Gastrocnemius medialis (tissue), 4 donors: ENCODE measurements at regions not wholly inside any gene's neighbourhood (a gene's known extent, or its start where the extent isn't known, plus 50 kb on each side); places are given as distances from the start of the nearest gene placed in this dataset.

Experiments used
- ATAC-seq, 2 donors: fragments of 150-250 bp; one replicate each; pipeline ENCODE4 v1.9.1; 2016
- DNase-seq, 2 donors: peaks; one replicate each; pipeline ENCODE4 v3.0.0-alpha.2; 2019
- H3K27ac ChIP-seq, 4 donors: fragments of 200-600 bp; sonication (generic); 1 replicate in 1 of 4; 2 replicates in 3 of 4; pipeline ENCODE4 v1.5.1; 2016 to 2018; ENCODE audit warnings: mild to moderate bottlenecking in 2 of 4, moderate library complexity in 1 of 4
- H3K27me3 ChIP-seq, 3 donors: fragments of 200-600 bp; sonication (generic) in 2 of 3; 1 replicate in 1 of 3; 2 replicates in 2 of 3; pipeline versions ENCODE4 v1.5.1 to v1.6.0; 2016 to 2019; ENCODE audit warnings: mild to moderate bottlenecking in 1 of 3, moderate library complexity in 1 of 3
- H3K36me3 ChIP-seq, 2 donors: fragments of 200-600 bp; sonication (generic) in 1 of 2; one replicate each; pipeline ENCODE4 v1.5.1; 2017 to 2018
- H3K4me1 ChIP-seq, 2 donors: fragments of 200-600 bp; sonication (generic) in 1 of 2; one replicate each; pipeline ENCODE4 v1.5.1; 2016 to 2017; ENCODE audit warnings: mild to moderate bottlenecking in 2 of 2
- H3K4me3 ChIP-seq, 4 donors: fragments of 200-600 bp; sonication (generic) in 3 of 4; 1 replicate in 1 of 4; 2 replicates in 3 of 4; pipeline ENCODE4 v1.5.1; 2016 to 2019; ENCODE audit warnings: mild to moderate bottlenecking in 2 of 4
- H3K9me3 ChIP-seq, 3 donors: fragments of 200-600 bp; sonication (generic) in 2 of 3; 1 replicate in 1 of 3; 2 replicates in 2 of 3; pipeline ENCODE4 v1.5.1; 2016 to 2019
- POLR2A ChIP-seq, 2 donors: fragments of 450-650 bp; IDR thresholded peaks; one replicate each; pipeline ENCODE4 v1.6.1; 2017; ENCODE audit warnings: antibody characterized with exemption in 2 of 2, mild to moderate bottlenecking in 2 of 2, moderate library complexity in 2 of 2
- in situ Hi-C, 4 donors: fragments of 200-750 bp; cut with MboI; loops; one replicate each; pipeline versions ENCODE4 v1.15.0 to v1.8.0; 2017; ENCODE audit warnings: low sequenced_read_pairs in 4 of 4
- intact Hi-C: fragments of 100-400 bp; cut with DNase I; formaldehyde crosslinking; loops from one replicate; pipeline ENCODE4 v1.15.1; 2023; ENCODE audit warnings: low total_unique reads
- TF ChIP-seq, protein P1 (sequence below), 5 experiments: fragments of 450-650 bp in 3 of 5; fragments of 200-600 bp in 2 of 5; sonication (generic) in 2 of 5; IDR thresholded peaks in 4 of 5; conservative IDR thresholded peaks in 1 of 5; 1 replicate in 4 of 5; 2 replicates in 1 of 5; pipeline ENCODE4 v1.5.1; 2016 to 2019; ENCODE audit warnings: antibody characterized with exemption in 5 of 5, mild to moderate bottlenecking in 3 of 5, moderate library complexity in 3 of 5

- no peak for ATAC-seq
- Histone ChIP-seq H3K36me3 (no peaks in the 10 kb centered on the region), H3K9me3 (no peaks in the 10 kb centered on the region), H3K27ac (no peak overlapping the region), H3K27me3 (no peaks in the 10 kb centered on the region), H3K4me3 (no peak overlapping the region), H3K4me1 (no peaks in the 10 kb centered on the region)
- intact Hi-C loops, result no loop called here
- no peak for DNase-seq
- no peak for TF ChIP-seq POLR2A (IDR thresholded peaks at IDR 0.05)
- TF ChIP-seq, protein P1, sequence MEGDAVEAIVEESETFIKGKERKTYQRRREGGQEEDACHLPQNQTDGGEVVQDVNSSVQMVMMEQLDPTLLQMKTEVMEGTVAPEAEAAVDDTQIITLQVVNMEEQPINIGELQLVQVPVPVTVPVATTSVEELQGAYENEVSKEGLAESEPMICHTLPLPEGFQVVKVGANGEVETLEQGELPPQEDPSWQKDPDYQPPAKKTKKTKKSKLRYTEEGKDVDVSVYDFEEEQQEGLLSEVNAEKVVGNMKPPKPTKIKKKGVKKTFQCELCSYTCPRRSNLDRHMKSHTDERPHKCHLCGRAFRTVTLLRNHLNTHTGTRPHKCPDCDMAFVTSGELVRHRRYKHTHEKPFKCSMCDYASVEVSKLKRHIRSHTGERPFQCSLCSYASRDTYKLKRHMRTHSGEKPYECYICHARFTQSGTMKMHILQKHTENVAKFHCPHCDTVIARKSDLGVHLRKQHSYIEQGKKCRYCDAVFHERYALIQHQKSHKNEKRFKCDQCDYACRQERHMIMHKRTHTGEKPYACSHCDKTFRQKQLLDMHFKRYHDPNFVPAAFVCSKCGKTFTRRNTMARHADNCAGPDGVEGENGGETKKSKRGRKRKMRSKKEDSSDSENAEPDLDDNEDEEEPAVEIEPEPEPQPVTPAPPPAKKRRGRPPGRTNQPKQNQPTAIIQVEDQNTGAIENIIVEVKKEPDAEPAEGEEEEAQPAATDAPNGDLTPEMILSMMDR (IDR thresholded peaks at IDR 0.05 in 4 of 5, conservative IDR thresholded peaks at IDR 0.05 in 1 of 5), result no peak
- in situ Hi-C loops, result no loop called here
Measured at GRCh38 chr5:13540168-13540750, 404.2 kb downstream of the DNAH5 start.

- Histone ChIP-seq H3K27ac (no peak overlapping the region), H3K9me3 (no peaks in the 10 kb centered on the region), H3K27me3 (no peaks in the 10 kb centered on the region), H3K4me3 (no peak overlapping the region), H3K36me3 (no peaks in the 10 kb centered on the region), H3K4me1 (no peaks in the 10 kb centered on the region)
- intact Hi-C loops, result no loop called here
- TF ChIP-seq, protein P1 (IDR thresholded peaks at IDR 0.05 in 4 of 5, conservative IDR thresholded peaks at IDR 0.05 in 1 of 5), result no peak
- ATAC-seq (no peak), DNase-seq (no peak)
- in situ Hi-C loops, result no loop called here
Measured at GRCh38 chr5:13536933-13537332, 407.6 kb downstream of the DNAH5 start.

GRCh38 chr5:13533833-13534232 is 410.7 kb downstream of the DNAH5 start:
- TF ChIP-seq, protein P1 (IDR thresholded peaks at IDR 0.05 in 4 of 5, conservative IDR thresholded peaks at IDR 0.05 in 1 of 5), result no peak
- TF ChIP-seq POLR2A (IDR thresholded peaks at IDR 0.05), result no peak
- DNase-seq (no peak), ATAC-seq (no peak)
- no peaks in the 10 kb centered on the region for H3K27me3 ChIP-seq
- intact Hi-C loops (no loop called here), in situ Hi-C loops (no loop called here)
- H3K27ac ChIP-seq, result no peak overlapping the region
- no peaks in the 10 kb centered on the region for H3K36me3 ChIP-seq
- H3K4me3 ChIP-seq, result no peak overlapping the region
- no peaks in the 10 kb centered on the region for H3K9me3 ChIP-seq
- H3K4me1 ChIP-seq, result no peaks in the 10 kb centered on the region

- intact Hi-C loops (no loop called here), in situ Hi-C loops (no loop called here)
- no peak overlapping the region for H3K27ac ChIP-seq
- no peaks in the 10 kb centered on the region for H3K9me3 ChIP-seq
- H3K27me3 ChIP-seq, result no peaks in the 10 kb centered on the region
- no peak overlapping the region for H3K4me3 ChIP-seq
- no peak for DNase-seq
- no peaks in the 10 kb centered on the region for H3K36me3 ChIP-seq
- no peak for ATAC-seq
- no peaks in the 10 kb centered on the region for H3K4me1 ChIP-seq
- TF ChIP-seq, protein P1 (IDR thresholded peaks at IDR 0.05 in 4 of 5, conservative IDR thresholded peaks at IDR 0.05 in 1 of 5), result no peak
Measured at GRCh38 chr5:13529300-13529699, 415.2 kb downstream of the DNAH5 start.

DNA sequence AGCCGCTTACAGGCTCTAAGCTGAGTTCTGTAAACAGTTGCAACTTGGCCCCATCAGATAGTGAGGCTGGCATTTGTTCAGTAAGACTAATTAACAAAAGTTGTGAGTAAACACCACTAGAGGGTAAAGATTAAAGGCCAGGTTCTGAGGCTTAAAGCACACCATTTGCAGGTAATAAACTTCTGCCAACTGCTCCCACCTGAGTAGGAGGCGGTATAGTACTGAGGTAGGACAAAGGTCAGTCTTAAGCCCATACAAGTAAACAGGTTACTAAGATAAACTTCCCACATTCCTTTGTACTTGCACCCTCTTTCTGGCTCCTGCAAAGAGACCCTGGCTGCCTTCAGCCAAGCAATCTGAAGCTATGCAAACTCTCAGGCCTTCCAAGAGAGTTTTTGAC is 419.6 kb downstream of the DNAH5 start:
- H3K27ac ChIP-seq, result no peak overlapping the region
- intact Hi-C loops (no loop called here), in situ Hi-C loops (no loop called here)
- H3K27me3 ChIP-seq, result no peaks in the 10 kb centered on the region
- DNase-seq (no peak), ATAC-seq (no peak)
- TF ChIP-seq, protein P1 (IDR thresholded peaks at IDR 0.05 in 4 of 5, conservative IDR thresholded peaks at IDR 0.05 in 1 of 5), result no peak
- TF ChIP-seq POLR2A (IDR thresholded peaks at IDR 0.05), result no peak
- no peaks in the 10 kb centered on the region for H3K36me3 ChIP-seq
- no peaks in the 10 kb centered on the region for H3K4me1 ChIP-seq
- no peak overlapping the region for H3K4me3 ChIP-seq
- H3K9me3 ChIP-seq, result no peaks in the 10 kb centered on the region
